ENCODE measurements at regions not wholly inside any gene's neighbourhood (a gene's known extent, or its start where the extent isn't known, plus 50 kb on each side); places are given as distances from the start of the nearest gene placed in this dataset.

DNA sequence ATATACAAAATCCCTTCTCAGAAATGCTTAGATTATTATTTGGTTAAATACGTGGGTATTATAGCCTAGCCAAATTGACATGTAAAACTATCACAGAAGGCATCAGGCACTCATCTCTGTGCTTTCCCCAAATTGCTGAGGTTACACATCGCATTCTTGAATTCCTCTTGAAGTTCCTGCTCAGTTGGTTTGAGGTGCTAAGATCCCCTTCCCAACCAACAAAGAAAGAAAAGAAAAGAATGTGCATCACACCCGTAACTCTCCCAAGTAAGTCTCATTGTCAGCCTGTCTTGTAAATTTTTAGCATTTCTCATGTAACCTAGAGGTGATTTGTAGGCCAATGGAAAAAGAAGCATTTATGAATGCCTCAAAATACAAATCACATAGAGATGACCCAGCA lies 539.2 kb upstream of the PRMT6 start:
- Histone ChIP-seq H3K27me3 (ENCODE audit: insufficient read depth, low read length) (no peaks in the 10 kb centered on the region), H2AFZ (ENCODE audit: low read length, unreplicated experiment) (no peak overlapping the region), H3K79me2 (ENCODE audit: control insufficient read depth, insufficient read depth, low read length, unreplicated experiment) (no peaks in the 10 kb centered on the region), H3K27ac (ENCODE audit: low read depth, low read length) (no peak overlapping the region), H3K4me3 (ENCODE audit: low read depth, low read length) (no peak overlapping the region), H3K36me3 (ENCODE audit: insufficient read depth, low read length) (no peaks in the 10 kb centered on the region), H3K4me1 (ENCODE audit: control insufficient read depth, insufficient read depth, low read length, unreplicated experiment) (no peaks in the 10 kb centered on the region)

DNA sequence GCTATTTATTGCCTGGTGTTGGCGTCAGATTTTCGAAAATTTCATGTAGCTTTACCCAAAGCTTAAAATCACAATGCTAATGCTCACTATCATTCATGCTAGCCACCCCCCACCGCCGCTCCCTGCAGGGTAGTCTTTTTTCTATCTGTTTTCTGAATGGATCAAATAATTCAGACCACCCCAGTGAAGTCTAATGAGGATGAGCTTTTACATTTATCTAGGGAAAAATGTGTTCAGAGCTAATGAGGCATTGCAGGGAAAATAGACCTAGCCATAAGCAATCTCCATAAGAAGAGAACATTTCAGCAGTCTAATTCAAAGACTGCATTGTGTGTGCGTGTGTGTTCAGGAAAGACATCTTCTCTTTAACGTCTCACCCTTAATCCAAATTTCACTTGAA lies 533.0 kb upstream of the PRMT6 start:
- Histone ChIP-seq H3K27ac (ENCODE audit: low read depth, low read length) (no peak overlapping the region), H3K4me3 (ENCODE audit: low read depth, low read length) (no peak overlapping the region)

DNA sequence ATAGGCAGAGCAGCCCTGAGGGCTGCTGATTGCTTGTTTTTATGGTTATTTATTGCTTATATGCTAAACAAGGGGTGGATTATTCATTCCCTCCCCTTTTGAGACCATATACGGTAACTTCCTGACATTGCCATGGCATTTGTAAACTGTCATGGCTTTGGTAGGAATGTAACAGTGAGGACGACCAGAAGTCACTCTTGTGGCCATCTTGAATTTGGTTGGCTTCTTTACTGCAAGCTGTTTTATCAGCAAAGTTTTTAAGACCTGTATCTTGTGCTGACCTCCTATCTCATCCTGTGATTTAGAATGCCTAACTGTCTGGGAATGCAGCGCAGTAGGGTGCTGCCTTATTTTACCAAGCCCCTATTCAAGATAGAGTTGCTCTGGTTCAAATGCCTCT lies 531.8 kb upstream of the PRMT6 start:
- Histone ChIP-seq H3K27me3 (ENCODE audit: insufficient read depth, low read length) (no peaks in the 10 kb centered on the region), H2AFZ (ENCODE audit: low read length, unreplicated experiment) (no peak overlapping the region), H3K36me3 (ENCODE audit: insufficient read depth, low read length) (no peaks in the 10 kb centered on the region), H3K27ac (ENCODE audit: low read depth, low read length) (no peak overlapping the region), H3K79me2 (ENCODE audit: control insufficient read depth, insufficient read depth, low read length, unreplicated experiment) (no peaks in the 10 kb centered on the region), H3K4me3 (ENCODE audit: low read depth, low read length) (no peak overlapping the region), H3K4me1 (ENCODE audit: control insufficient read depth, insufficient read depth, low read length, unreplicated experiment) (no peaks in the 10 kb centered on the region)

More for the DNA sequence above, 533.0 kb upstream of the PRMT6 start:
- Histone ChIP-seq H3K36me3 (ENCODE audit: insufficient read depth, low read length) (no peaks in the 10 kb centered on the region), H3K4me1 (ENCODE audit: control insufficient read depth, insufficient read depth, low read length, unreplicated experiment) (no peaks in the 10 kb centered on the region), H3K79me2 (ENCODE audit: control insufficient read depth, insufficient read depth, low read length, unreplicated experiment) (no peaks in the 10 kb centered on the region), H2AFZ (ENCODE audit: low read length, unreplicated experiment) (no peak overlapping the region), H3K27me3 (ENCODE audit: insufficient read depth, low read length) (no peaks in the 10 kb centered on the region)

DNA sequence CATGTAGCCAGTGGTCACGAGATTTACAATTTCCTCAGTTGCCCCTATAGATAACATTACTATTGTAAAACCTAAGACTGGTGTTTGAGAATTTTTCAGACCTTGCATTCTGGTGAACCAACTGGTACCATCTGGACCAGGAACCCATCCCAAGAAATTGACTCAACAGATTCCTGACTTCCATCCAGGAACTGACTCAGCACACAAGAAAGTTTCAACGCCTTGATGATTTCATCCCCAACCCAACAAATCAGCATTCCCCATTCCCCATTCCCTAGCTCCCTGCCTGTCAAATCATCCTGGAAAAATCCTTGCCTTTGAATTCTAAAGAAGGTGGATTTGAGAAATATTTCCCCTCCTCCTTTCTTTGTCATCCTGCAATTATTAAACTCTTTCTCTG lies 529.8 kb upstream of the PRMT6 start:
- no peaks in the 10 kb centered on the region for H3K36me3 ChIP-seq (ENCODE audit: insufficient read depth, low read length)
- H3K27ac ChIP-seq (ENCODE audit: low read depth, low read length): no peak overlapping the region
- H3K4me3 ChIP-seq (ENCODE audit: low read depth, low read length): no peak overlapping the region
- no peaks in the 10 kb centered on the region for H3K79me2 ChIP-seq (ENCODE audit: control insufficient read depth, insufficient read depth, low read length, unreplicated experiment)
- H3K27me3 ChIP-seq (ENCODE audit: insufficient read depth, low read length): no peaks in the 10 kb centered on the region
- H2AFZ ChIP-seq (ENCODE audit: low read length, unreplicated experiment): no peak overlapping the region
- H3K4me1 ChIP-seq (ENCODE audit: control insufficient read depth, insufficient read depth, low read length, unreplicated experiment): no peaks in the 10 kb centered on the region

DNA sequence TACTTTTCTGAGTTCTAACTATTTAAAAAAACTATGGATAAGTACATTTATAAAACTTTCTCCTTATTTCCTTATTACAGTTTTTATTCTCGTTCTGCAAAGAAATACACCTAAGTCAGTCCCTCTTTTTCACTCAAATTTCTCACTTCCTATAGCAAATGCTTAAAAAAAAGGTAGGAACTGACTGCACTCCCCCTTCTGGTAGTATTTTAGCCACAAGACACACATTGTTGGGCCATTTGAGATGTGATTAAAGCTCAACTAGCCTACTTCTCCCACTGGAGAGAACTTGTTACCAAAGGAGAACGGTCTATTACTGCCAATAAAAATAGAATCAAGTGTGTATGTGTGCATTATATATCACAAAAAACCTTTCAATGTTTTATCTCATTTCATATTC lies 521.9 kb upstream of the PRMT6 start:
- no peaks in the 10 kb centered on the region for H3K4me1 ChIP-seq (ENCODE audit: control insufficient read depth, insufficient read depth, low read length, unreplicated experiment)
- H3K36me3 ChIP-seq (ENCODE audit: insufficient read depth, low read length): no peaks in the 10 kb centered on the region
- no peaks in the 10 kb centered on the region for H3K27me3 ChIP-seq (ENCODE audit: insufficient read depth, low read length)
- H2AFZ ChIP-seq (ENCODE audit: low read length, unreplicated experiment): no peak overlapping the region
- H3K79me2 ChIP-seq (ENCODE audit: control insufficient read depth, insufficient read depth, low read length, unreplicated experiment): no peaks in the 10 kb centered on the region
- H3K27ac ChIP-seq (ENCODE audit: low read depth, low read length): no peak overlapping the region
- no peak overlapping the region for H3K4me3 ChIP-seq (ENCODE audit: low read depth, low read length)

DNA sequence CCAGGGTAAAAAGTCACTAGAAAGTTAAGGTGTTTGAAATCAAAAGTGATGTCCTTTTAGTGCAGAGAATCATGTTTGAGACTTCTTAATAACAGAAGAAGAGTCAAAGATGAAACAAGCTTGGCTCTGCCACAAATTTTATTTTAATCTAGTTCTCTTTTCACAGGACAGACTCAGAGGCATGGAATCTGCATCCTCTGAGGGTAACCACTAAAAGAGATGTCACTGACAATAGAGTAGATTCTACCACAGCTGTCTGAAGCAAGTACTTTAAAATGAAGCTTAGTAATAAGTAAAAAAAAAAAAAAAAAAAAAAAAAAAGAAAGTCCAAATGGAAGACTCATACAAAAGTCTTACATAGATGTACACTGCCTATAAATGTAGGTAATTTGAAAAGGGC lies 519.7 kb upstream of the PRMT6 start:
- no peaks in the 10 kb centered on the region for H3K27me3 ChIP-seq (ENCODE audit: insufficient read depth, low read length)
- no peak overlapping the region for H3K4me3 ChIP-seq (ENCODE audit: low read depth, low read length)
- no peaks in the 10 kb centered on the region for H3K4me1 ChIP-seq (ENCODE audit: control insufficient read depth, insufficient read depth, low read length, unreplicated experiment)
- no peaks in the 10 kb centered on the region for H3K79me2 ChIP-seq (ENCODE audit: control insufficient read depth, insufficient read depth, low read length, unreplicated experiment)
- H2AFZ ChIP-seq (ENCODE audit: low read length, unreplicated experiment): no peak overlapping the region
- H3K27ac ChIP-seq (ENCODE audit: low read depth, low read length): no peak overlapping the region
- H3K36me3 ChIP-seq (ENCODE audit: insufficient read depth, low read length): no peaks in the 10 kb centered on the region

DNA sequence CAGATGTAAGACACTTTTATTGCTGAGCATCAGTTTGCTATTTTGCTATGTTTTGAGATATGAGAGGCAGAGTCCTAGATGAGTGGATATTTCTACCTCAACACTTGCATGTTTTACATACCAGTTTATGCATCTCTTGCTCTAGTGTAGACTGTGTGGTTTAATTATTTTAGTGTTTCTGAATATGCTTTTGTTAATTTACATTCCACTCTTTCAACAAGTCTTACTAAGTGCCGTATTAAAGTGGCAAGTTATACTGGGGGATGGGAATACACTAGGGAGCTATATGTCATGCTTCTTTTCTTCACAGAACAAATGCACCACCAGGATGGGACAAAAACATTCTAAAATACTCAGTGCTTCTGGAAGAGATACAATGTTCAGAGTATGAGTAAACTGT lies 507.7 kb upstream of the PRMT6 start:
- no peaks in the 10 kb centered on the region for H3K4me1 ChIP-seq (ENCODE audit: control insufficient read depth, insufficient read depth, low read length, unreplicated experiment)
- no peaks in the 10 kb centered on the region for H3K36me3 ChIP-seq (ENCODE audit: insufficient read depth, low read length)
- H3K79me2 ChIP-seq (ENCODE audit: control insufficient read depth, insufficient read depth, low read length, unreplicated experiment): no peaks in the 10 kb centered on the region
- no peak overlapping the region for H3K27ac ChIP-seq (ENCODE audit: low read depth, low read length)
- no peaks in the 10 kb centered on the region for H3K27me3 ChIP-seq (ENCODE audit: insufficient read depth, low read length)
- no peak overlapping the region for H3K4me3 ChIP-seq (ENCODE audit: low read depth, low read length)
- no peak overlapping the region for H2AFZ ChIP-seq (ENCODE audit: low read length, unreplicated experiment)

DNA sequence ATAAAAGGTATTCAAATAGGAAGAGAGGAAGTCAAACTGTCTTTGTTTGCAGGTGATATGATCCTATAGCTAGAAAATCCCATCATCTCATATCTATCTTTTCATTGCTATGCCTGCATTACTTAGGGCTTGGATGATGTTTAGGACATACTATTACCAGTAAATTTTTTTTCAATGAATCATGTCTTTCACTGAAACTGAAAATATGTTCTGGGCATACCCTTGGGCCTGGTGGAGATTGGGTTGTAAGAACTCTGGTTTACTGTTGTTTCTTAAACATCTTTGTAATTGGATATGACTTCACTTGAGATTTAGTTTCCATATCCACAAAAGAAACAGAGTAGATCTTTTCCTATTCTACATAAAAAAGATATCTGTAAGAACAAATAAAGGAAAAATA lies 502.2 kb upstream of the PRMT6 start:
- Histone ChIP-seq H3K79me2 (ENCODE audit: control insufficient read depth, insufficient read depth, low read length, unreplicated experiment) (no peaks in the 10 kb centered on the region), H3K36me3 (ENCODE audit: insufficient read depth, low read length) (no peaks in the 10 kb centered on the region), H3K27ac (ENCODE audit: low read depth, low read length) (no peak overlapping the region), H3K4me1 (ENCODE audit: control insufficient read depth, insufficient read depth, low read length, unreplicated experiment) (no peaks in the 10 kb centered on the region), H3K27me3 (ENCODE audit: insufficient read depth, low read length) (no peaks in the 10 kb centered on the region), H3K4me3 (ENCODE audit: low read depth, low read length) (no peak overlapping the region), H2AFZ (ENCODE audit: low read length, unreplicated experiment) (no peak overlapping the region)

DNA sequence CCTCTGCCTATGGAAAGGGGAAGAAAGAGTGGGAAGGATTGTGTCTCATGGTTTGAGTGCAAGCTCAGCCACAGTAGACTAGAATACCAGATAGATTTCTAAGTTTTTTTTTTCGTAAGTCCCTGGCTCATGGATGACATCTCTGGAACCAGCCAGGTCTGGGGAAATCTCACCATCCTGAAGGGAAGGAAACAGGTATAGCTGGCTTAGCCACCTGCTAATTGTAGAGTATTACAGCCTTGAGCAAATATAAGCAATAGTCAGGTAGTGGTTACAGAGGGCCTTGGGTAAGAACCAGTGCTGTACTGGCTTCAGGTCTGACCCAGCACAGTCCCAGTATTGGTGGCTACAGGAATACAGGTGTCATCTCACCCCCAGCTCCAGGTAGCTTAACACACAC lies 500.9 kb upstream of the PRMT6 start:
- no peak overlapping the region for H3K27ac ChIP-seq (ENCODE audit: low read depth, low read length)
- no peak overlapping the region for H3K4me3 ChIP-seq (ENCODE audit: low read depth, low read length)
- no peaks in the 10 kb centered on the region for H3K4me1 ChIP-seq (ENCODE audit: control insufficient read depth, insufficient read depth, low read length, unreplicated experiment)
- no peak overlapping the region for H2AFZ ChIP-seq (ENCODE audit: low read length, unreplicated experiment)
- H3K36me3 ChIP-seq (ENCODE audit: insufficient read depth, low read length): no peaks in the 10 kb centered on the region
- H3K27me3 ChIP-seq (ENCODE audit: insufficient read depth, low read length): no peaks in the 10 kb centered on the region
- H3K79me2 ChIP-seq (ENCODE audit: control insufficient read depth, insufficient read depth, low read length, unreplicated experiment): no peaks in the 10 kb centered on the region

DNA sequence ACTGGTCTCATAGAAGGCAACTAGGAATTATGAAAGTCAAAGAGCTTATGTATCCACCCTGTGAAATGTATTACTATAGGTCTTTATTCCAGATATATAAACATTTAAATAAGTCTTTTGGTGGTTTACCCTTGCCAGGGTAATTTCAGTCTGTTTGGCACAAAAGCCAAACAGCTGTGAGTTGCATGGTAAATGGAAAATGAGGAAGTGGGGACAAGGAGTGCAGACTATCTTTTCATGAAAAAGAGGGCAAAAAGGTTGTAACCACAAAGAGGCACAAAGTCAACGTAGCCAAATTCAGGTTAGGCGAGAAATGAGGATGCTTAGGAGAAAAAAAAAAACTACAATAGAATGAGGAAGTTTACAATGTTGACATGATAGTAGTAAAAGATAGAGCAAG lies 492.3 kb upstream of the PRMT6 start:
- H3K4me1 ChIP-seq (ENCODE audit: control insufficient read depth, insufficient read depth, low read length, unreplicated experiment): no peaks in the 10 kb centered on the region
- H3K36me3 ChIP-seq (ENCODE audit: insufficient read depth, low read length): no peaks in the 10 kb centered on the region
- H3K27ac ChIP-seq (ENCODE audit: low read depth, low read length): no peak overlapping the region
- H3K79me2 ChIP-seq (ENCODE audit: control insufficient read depth, insufficient read depth, low read length, unreplicated experiment): no peaks in the 10 kb centered on the region
- no peak overlapping the region for H3K4me3 ChIP-seq (ENCODE audit: low read depth, low read length)
- no peak overlapping the region for H2AFZ ChIP-seq (ENCODE audit: low read length, unreplicated experiment)
- no peaks in the 10 kb centered on the region for H3K27me3 ChIP-seq (ENCODE audit: insufficient read depth, low read length)

DNA sequence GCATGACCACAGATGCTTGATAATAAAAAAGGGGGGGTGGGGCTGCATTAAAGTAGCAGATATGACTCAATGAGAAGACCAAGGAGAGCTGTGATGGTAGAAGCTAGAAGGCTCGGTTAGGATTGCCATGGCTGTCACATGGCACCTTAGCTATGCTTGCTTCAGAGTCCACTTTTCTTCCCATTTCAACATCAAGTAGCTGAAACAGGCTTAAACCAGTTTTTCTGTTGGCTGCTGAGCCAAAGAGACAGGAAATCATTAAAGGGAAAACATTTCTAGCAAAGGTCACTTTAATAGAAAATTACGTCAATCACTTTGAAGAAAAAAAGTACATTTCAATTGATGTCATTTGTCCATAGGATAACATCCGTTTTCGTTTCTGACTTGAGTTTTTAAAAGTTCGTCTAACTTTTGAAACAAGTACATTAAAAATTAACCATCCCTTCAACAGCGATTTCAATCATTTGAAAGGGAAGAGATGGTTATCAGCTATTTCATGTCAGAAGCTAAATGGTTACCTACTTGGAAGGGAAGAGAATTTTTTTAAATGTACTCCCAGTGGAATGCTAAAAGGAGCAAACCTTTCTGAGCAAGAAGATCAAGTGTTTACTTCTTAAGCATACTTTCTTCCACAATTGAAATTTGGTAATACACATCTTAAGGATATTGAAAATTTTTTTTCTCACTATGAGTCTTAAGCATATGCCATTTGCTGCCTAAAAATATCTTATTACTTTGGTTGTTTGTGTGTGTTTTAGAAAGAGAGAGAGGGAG lies 488.1 kb upstream of the PRMT6 start:
- H3K27me3 ChIP-seq (ENCODE audit: insufficient read depth, low read length): no peaks in the 10 kb centered on the region
- H2AFZ ChIP-seq (ENCODE audit: low read length, unreplicated experiment): no peak overlapping the region
- no peaks in the 10 kb centered on the region for H3K79me2 ChIP-seq (ENCODE audit: control insufficient read depth, insufficient read depth, low read length, unreplicated experiment)
- no peaks in the 10 kb centered on the region for H3K36me3 ChIP-seq (ENCODE audit: insufficient read depth, low read length)
- H3K27ac ChIP-seq (ENCODE audit: low read depth, low read length): no peak overlapping the region
- no peaks in the 10 kb centered on the region for H3K4me1 ChIP-seq (ENCODE audit: control insufficient read depth, insufficient read depth, low read length, unreplicated experiment)
- no peak overlapping the region for H3K4me3 ChIP-seq (ENCODE audit: low read depth, low read length)

Measured in ACC112 (cell line).